ENCODE measurements at regions not wholly inside any gene's neighbourhood (a gene's known extent, or its start where the extent isn't known, plus 50 kb on each side); places are given as distances from the start of the nearest gene placed in this dataset.

DNA sequence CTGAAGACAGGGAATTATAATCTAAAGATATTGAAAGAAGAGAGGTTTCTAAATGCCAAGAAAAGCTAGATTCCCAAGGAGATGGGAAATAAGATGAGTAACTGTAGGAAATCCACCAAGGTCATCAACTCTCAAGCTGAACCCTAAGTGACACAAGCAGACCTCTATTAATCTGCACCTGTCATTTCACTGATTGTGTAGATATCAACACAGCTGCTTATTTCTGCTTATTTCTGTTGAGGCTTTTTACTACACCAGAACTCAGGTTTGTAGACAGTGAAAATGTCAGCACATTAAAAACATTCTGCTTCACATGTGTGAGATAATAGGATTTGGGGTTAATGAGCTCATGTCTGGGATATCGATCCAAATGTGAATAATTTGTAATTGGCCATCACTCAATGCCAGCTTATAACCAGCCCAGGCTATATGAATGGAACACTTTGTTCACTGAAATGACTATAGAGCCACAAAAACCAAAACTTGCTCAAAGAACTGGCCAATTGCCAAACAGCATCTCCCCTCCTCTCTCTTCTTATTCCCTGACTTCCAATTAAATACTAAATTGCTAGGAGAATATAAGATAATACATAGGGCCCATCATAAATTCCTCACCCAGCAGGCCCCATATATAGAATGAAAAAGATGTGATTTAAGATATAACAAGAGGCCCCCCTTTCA, 188.7 kb upstream of the ARID2 start:
- Mint-ChIP-seq H3K36me3 (no peaks in the 10 kb centered on the region), H3K9me3 (no peaks in the 10 kb centered on the region), H3K4me3 (no peak overlapping the region), H3K4me1 (no peaks in the 10 kb centered on the region), H3K27ac (no peak overlapping the region)
- ATAC-seq (no peak), DNase-seq (ENCODE audit: low spot score in 2 of 2) (no peak)

DNA sequence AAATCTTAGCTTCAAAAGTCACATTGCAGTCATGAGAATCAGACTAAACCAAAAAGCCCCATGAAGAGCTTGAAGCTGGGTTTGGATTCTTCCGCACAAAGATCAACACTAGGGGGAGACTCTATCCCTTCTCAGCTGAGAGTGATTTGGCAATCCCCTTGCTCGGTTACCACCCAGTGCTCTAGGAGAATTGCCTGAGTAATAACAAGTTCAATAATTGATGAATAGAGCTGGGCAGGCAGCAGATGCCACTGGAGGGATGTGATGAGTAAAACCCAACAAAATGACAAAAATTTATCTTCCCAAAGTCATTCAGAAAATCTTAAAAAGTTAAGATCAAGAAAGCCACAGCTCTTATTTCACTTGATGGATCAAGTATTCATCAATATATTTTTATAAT, 185.6 kb upstream of the ARID2 start:
- H3K36me3 Mint-ChIP-seq = no peaks in the 10 kb centered on the region
- H3K27ac Mint-ChIP-seq = no peak overlapping the region
- peak; percentile 29 to 61 for DNase-seq (ENCODE audit: low spot score in 2 of 2)
- H3K4me1 Mint-ChIP-seq = no peaks in the 10 kb centered on the region
- peak; percentile 96 for ATAC-seq
- no peaks in the 10 kb centered on the region for H3K9me3 Mint-ChIP-seq
- no peak overlapping the region for H3K4me3 Mint-ChIP-seq

DNA sequence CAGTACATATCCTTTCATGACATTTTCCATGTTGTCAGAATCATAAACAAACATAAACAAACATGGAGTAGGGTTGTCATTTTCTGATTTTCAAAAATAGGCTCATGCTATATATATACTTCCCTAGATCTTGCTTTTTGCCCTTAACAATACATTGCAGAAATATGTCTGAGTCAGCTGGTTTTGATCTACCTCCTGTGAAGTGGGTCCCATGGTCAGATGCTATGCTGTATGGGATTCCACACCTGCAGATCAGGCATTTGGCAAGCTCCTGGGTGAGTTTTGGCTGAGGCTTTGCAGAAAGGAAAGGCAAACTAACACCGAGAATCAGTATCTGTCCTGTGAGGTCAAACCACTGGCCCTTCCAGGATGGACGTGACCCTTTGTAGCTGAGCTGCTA, 183.0 kb upstream of the ARID2 start:
- no peak for DNase-seq (ENCODE audit: low spot score in 2 of 2)
- Mint-ChIP-seq H3K4me3 (no peak overlapping the region), H3K4me1 (no peaks in the 10 kb centered on the region), H3K36me3 (no peaks in the 10 kb centered on the region), H3K27ac (no peak overlapping the region), H3K9me3 (no peaks in the 10 kb centered on the region)
- no peak for ATAC-seq

DNA sequence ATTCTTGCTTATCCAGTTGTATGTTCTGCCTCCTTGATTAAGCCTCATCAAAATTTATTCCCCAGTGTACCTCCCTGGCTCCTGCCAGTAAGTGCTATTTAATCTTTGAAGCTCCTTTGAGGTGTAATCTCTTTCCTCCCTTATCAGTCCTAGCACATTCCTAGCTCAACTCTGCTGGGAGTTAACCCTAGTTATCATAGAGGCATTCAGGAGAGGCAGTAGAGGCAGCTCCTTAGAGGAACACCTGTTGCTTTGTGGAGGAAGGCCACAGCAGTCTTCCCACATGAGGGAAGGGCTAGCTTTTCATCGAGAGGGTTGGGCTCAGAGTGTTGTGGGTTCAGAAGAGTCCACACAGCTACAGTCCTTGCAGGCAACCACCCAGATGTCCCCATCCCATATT, 182.4 kb upstream of the ARID2 start:
- Mint-ChIP-seq H3K4me3 (no peak overlapping the region), H3K27ac (no peak overlapping the region), H3K4me1 (no peaks in the 10 kb centered on the region), H3K9me3 (no peaks in the 10 kb centered on the region), H3K36me3 (no peaks in the 10 kb centered on the region)
- no peak for ATAC-seq
- no peak for DNase-seq (ENCODE audit: low spot score in 2 of 2)

DNA sequence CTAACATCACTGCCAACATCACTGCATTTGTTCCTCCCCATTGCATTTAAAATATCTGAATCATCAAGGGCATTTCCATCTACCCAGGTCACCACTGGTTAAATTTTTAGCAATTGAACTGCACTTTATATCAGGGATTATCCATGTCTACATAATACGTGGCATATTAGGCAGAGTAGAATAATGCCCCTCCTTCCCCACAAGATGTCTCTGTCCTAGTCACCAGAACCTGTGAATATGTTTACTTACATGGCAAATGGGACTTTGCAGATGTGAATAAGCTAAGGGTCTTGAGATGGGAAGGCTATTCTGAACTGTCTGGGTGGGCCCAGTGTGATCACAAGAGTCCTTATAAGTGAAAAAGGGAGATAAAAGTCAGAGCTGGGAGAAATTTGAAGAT, 181.7 kb upstream of the ARID2 start:
- Mint-ChIP-seq H3K4me3 (no peak overlapping the region), H3K36me3 (no peaks in the 10 kb centered on the region), H3K27ac (no peak overlapping the region), H3K4me1 (no peaks in the 10 kb centered on the region), H3K9me3 (no peaks in the 10 kb centered on the region)
- ATAC-seq (no peak), DNase-seq (ENCODE audit: low spot score in 2 of 2) (no peak)

DNA sequence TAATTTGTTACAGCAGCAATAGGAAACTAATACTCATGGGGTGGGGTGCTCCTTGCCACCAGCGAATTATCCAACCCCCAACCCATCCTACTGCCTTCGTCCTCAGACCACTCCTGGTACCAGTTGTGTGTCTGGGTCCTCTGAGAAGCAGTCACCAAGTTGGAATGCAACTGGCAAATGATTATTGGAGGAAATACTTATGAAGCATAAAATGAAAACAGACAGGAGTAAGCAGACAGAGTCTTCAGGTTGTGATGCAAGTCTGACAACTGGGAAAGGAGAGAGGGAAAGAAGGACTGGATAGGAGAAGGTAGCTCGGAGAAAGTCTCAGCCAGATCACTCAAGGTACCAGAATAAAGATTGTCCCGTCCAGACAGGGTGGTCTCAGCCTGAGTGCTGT, 181.1 kb upstream of the ARID2 start:
- H3K27ac Mint-ChIP-seq = no peak overlapping the region
- no peaks in the 10 kb centered on the region for H3K36me3 Mint-ChIP-seq
- H3K4me3 Mint-ChIP-seq = no peak overlapping the region
- H3K4me1 Mint-ChIP-seq = no peaks in the 10 kb centered on the region
- DNase-seq (ENCODE audit: low spot score in 2 of 2) (no peak), ATAC-seq (no peak)
- no peaks in the 10 kb centered on the region for H3K9me3 Mint-ChIP-seq

DNA sequence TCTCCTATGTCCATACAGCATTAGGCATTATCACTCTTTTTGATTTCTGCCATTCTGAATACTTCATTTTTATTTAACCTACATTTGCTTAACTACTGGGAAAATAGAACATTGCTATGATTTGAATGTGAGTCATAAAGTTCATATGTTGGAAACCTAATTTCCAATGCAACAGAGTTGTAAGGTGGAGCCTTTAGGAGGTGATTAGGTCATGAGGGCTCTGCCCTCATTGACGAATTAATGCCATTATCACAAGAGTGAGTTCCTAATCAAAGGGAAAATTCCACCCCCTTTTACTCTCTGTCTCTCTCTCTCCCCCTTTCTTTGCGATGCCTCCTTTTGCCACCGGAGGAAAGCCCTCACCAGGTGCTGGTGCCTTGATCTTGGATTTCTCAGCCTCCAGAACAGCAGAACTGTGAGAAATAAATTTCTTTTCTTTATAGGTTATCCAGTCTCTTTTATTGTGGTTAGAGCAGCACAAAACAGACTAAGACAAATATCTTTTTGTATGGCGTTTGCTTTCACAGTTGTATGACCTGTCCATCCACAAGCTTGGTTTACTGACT, 180.1 kb upstream of the ARID2 start:
- H3K4me1 Mint-ChIP-seq = no peaks in the 10 kb centered on the region
- ATAC-seq (no peak), DNase-seq (ENCODE audit: low spot score in 2 of 2) (no peak)
- H3K4me3 Mint-ChIP-seq = no peak overlapping the region
- H3K9me3 Mint-ChIP-seq = no peaks in the 10 kb centered on the region
- no peaks in the 10 kb centered on the region for H3K36me3 Mint-ChIP-seq
- H3K27ac Mint-ChIP-seq = no peak overlapping the region

DNA sequence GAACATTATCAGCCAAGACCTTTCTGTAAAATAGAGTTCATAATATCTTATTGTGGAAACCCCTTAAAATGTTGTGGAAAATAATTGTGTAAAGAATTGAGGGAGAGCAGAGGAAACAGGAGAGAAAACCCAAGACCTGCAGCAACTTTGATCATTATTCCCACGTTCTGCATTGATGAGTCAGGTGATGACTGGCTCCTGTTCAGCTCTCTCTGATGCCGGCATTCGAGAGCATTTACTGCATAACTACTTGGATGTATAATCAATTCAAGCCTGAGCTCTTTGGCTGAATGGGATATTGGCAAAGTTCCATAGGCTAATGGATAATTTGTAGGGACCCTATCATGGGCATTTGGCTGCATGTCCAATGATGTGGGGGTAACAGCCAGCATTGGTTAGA, 176.3 kb upstream of the ARID2 start:
- Mint-ChIP-seq H3K9me3 (no peaks in the 10 kb centered on the region), H3K4me1 (no peaks in the 10 kb centered on the region), H3K27ac (no peak overlapping the region), H3K36me3 (no peaks in the 10 kb centered on the region), H3K4me3 (no peak overlapping the region)
- no peak for DNase-seq (ENCODE audit: low spot score in 2 of 2)
- ATAC-seq = no peak

DNA sequence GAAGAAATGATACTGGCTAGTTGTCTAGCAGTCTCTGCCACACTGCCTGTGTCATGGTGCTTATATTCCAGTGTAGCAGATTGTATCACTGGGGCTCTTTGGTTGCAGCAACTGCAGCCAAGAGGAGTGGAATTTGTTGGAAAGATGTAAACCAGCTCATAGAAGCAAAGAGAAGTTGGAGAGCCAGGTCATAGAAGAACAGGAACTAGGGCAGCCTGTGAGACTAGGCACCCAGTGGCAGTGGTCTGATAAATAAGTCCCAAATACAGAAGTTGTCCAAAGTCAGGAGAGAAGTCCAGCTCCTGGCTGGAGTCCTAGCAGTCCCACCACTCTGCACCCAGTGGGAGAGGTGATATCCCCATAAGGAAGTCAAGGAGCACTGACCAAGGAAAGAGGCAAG, 172.5 kb upstream of the ARID2 start:
- Mint-ChIP-seq H3K27ac (no peak overlapping the region), H3K9me3 (no peaks in the 10 kb centered on the region), H3K4me1 (peaks cover 6% of the 10 kb centered on the region), H3K4me3 (no peak overlapping the region), H3K36me3 (no peaks in the 10 kb centered on the region)
- ATAC-seq (no peak), DNase-seq (ENCODE audit: low spot score in 2 of 2) (no peak)

DNA sequence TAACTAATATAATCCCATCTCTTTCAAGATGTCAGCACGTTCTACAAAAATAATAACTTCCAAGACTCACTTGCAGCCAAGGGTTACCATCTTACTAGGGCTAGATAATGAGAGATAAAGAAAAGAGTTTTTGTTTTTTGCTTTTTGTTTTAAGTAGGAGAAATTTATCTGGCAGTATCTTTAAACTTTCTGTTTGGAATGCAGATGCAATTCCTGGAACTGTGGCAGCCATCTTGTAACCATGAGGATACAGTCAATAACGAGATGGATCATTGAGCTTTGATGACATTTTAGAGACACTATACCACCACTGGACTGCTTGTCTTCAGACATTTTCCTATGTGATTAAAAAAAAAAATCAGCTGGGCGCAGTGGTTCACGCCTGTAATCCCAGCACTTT, 171.2 kb upstream of the ARID2 start:
- H3K4me1 Mint-ChIP-seq = peaks cover 6% of the 10 kb centered on the region
- no peaks in the 10 kb centered on the region for H3K9me3 Mint-ChIP-seq
- H3K27ac Mint-ChIP-seq = no peak overlapping the region
- no peaks in the 10 kb centered on the region for H3K36me3 Mint-ChIP-seq
- ATAC-seq (no peak), DNase-seq (ENCODE audit: low spot score in 2 of 2) (no peak)
- H3K4me3 Mint-ChIP-seq = no peak overlapping the region

DNA sequence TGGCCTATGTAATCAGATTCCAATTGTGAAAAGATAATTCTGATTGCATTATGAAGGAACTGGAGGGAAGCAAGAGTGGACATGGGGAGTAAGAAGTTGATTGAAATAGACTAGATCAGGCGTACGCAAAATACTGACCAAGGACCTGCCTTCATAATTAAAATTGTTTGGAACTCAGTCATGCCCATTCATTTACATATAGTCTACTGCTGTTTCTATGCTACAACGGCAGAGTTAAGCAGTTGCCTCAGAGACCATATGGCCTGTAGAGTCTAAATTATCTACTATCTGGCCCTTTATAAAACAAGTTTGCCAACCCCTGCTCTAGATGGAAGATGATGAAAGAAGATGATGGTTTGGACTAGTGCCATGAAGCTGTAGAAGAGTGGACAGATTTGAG, 170.0 kb upstream of the ARID2 start:
- Mint-ChIP-seq H3K27ac (no peak overlapping the region), H3K36me3 (no peaks in the 10 kb centered on the region), H3K4me1 (peaks cover 6% of the 10 kb centered on the region), H3K9me3 (no peaks in the 10 kb centered on the region), H3K4me3 (no peak overlapping the region)
- DNase-seq (ENCODE audit: low spot score in 2 of 2) (no peak), ATAC-seq (no peak)

DNA sequence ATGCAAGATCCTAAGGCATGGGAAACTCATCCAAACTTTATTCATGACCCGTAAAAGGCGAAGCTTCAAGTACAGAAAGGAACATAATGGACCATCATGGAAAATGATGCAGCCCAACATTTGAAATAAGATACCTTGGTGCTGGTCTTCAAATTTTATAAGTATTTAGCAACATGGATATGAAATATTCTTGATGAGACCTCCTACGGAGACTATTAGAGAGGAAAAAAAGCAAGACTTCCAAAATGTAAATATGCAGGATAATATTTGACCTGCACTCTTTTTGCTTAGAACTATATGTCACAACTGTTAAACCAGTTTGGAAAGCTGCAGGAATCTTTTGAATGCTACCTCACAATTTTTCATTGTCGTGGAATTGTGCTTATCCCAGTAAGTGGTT, 168.8 kb upstream of the ARID2 start:
- Mint-ChIP-seq H3K36me3 (no peaks in the 10 kb centered on the region), H3K4me3 (no peak overlapping the region), H3K27ac (no peak overlapping the region), H3K4me1 (peaks cover 6% of the 10 kb centered on the region), H3K9me3 (no peaks in the 10 kb centered on the region)
- no peak for DNase-seq (ENCODE audit: low spot score in 2 of 2)
- no peak for ATAC-seq

DNA sequence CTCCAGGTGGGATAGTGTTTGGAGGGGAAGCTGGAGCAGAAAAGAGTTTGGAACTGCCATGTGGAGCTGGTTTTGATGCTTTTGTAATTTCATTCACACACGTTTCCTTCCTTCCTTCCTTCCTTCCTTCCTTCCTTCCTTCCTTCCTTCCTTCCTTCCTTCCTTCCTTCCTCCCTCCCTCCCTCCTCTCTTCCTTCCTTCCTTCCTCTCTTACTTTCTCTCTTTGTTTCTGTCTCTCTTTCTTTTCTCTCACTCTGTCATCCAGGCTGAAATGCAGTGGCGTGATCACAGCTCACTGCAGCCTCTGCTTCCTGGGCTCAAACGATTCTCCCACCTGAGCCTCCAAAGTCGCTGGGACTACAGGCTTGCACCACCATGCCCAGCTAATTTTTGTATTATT, 168.0 kb upstream of the ARID2 start:
- H3K27ac Mint-ChIP-seq = no peak overlapping the region
- DNase-seq (ENCODE audit: low spot score in 2 of 2) (no peak), ATAC-seq (no peak)
- H3K4me3 Mint-ChIP-seq = no peak overlapping the region
- no peaks in the 10 kb centered on the region for H3K36me3 Mint-ChIP-seq
- H3K4me1 Mint-ChIP-seq = peaks cover 6% of the 10 kb centered on the region
- no peaks in the 10 kb centered on the region for H3K9me3 Mint-ChIP-seq

DNA sequence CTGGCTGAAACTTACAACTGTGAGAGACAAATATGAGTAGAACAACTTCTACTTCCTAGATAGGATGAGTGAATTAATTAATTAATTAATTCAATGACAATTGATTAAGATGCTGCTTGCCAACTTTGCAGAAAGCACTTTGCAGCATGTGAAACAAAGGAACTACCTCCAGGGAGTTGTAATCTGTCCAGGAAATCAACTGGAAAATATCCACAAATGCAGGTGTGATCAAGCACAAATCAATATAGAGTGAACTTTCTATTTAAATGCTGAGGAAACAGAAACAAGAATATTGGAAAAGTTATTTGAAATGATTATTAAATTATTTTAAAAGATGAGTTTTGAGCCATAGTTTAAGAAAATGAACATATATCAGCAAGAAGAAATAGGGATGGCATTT, 163.9 kb upstream of the ARID2 start:
- no peaks in the 10 kb centered on the region for H3K9me3 Mint-ChIP-seq
- no peak overlapping the region for H3K4me3 Mint-ChIP-seq
- no peaks in the 10 kb centered on the region for H3K36me3 Mint-ChIP-seq
- H3K27ac Mint-ChIP-seq = no peak overlapping the region
- DNase-seq (ENCODE audit: low spot score in 2 of 2) (no peak), ATAC-seq (no peak)
- peaks cover 6% of the 10 kb centered on the region for H3K4me1 Mint-ChIP-seq

DNA sequence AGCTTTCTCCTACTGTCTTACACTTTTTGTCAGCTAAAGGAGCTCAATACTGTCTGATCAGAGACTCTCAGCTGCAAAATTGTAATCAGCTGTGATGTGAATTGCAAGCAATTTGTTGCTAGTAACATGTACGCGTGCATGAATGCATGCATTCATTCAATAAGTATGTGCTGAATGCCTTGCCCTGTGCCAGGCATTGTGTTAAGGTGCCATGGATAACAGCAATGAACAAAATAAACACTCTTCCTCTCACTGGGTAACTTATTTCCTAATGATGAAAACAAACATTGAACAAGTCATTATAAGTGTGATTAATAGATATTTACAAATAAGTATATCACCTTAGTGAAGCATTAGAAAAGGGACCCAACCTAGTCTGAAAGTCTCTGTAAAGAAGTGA, 163.2 kb upstream of the ARID2 start:
- ATAC-seq (no peak), DNase-seq (ENCODE audit: low spot score in 2 of 2) (no peak)
- no peaks in the 10 kb centered on the region for H3K36me3 Mint-ChIP-seq
- H3K4me3 Mint-ChIP-seq = no peak overlapping the region
- peaks cover 6% of the 10 kb centered on the region for H3K4me1 Mint-ChIP-seq
- H3K9me3 Mint-ChIP-seq = no peaks in the 10 kb centered on the region
- no peak overlapping the region for H3K27ac Mint-ChIP-seq

DNA sequence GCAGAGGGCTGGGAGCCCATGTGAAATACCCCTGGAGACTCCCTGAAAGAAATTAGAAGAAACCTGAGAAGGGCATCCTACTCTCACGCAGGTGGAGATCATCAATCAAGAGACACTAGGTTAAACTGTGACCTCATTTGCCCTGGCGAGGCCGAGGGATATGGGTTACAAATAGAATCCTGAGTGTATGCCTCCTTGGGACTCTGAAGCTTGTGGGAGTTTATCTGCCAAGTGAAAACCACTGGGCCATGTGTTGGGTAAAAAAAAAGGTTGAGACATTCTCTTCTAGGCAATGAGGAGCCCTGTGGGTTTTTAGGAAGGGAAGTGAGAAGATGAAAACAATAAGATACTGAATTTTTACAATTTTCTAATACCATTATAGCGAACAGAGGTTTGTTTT, 160.7 kb upstream of the ARID2 start:
- DNase-seq (ENCODE audit: low spot score in 2 of 2) (no peak), ATAC-seq (no peak)
- Mint-ChIP-seq H3K9me3 (no peaks in the 10 kb centered on the region), H3K4me1 (no peaks in the 10 kb centered on the region), H3K36me3 (no peaks in the 10 kb centered on the region), H3K4me3 (no peak overlapping the region), H3K27ac (no peak overlapping the region)

DNA sequence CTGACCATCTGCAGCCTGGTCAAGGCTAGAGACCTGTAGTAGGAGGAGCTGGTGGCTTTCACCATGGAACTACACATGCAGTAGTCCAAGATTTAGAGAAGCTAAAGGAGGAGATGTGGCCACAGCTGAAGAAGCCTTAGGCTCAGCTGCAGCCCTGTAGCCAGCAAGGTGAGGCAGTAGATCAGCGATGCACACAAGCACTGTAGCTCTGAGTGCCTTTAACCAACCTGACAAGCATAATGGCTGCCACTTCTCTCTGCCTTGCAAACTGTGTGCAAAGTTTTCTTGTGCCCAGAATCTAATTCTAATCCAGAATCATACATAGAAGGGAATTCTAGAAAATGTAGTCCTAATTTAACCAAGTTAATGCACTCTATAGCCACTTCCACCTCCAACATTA, 159.0 kb upstream of the ARID2 start:
- Mint-ChIP-seq H3K4me3 (no peak overlapping the region), H3K27ac (no peak overlapping the region), H3K4me1 (no peaks in the 10 kb centered on the region), H3K9me3 (no peaks in the 10 kb centered on the region), H3K36me3 (no peaks in the 10 kb centered on the region)
- DNase-seq (ENCODE audit: low spot score in 2 of 2) = no peak
- ATAC-seq = no peak

All from stimulated activated effector memory CD8-positive, alpha-beta T cell treated with anti-CD3 and anti-CD28 coated beads, Interleukin-12 subunit alpha, Interleukin-12 subunit beta, amount 100 ng/mL, for 72 hours (primary cell).